Cardiac septum (tissue), 1 donor: ENCODE measurements at regions not wholly inside any gene's neighbourhood (a gene's known extent, or its start where the extent isn't known, plus 50 kb on each side); places are given as distances from the start of the nearest gene placed in this dataset.

Experiments used
- DNase-seq: peaks from one replicate; pipeline ENCODE4 v3.0.0-alpha.2; 2020; ENCODE audit warnings: low spot score
- intact Hi-C: fragments of 100-400 bp; cut with DNase I; formaldehyde crosslinking; loops from one replicate; pipeline ENCODE4 v1.14.0; 2022
- donor health status: DM: no; HTN: no; CAD: no.

- intact Hi-C loops = no loop called here
- DNase-seq = no peak
Measured at GRCh38 chr16:74184839-74185238, 111.8 kb upstream of the PSMD7 start.

GRCh38 chr16:74183601-74184360 is 112.8 kb upstream of the PSMD7 start:
- intact Hi-C loops = no loop called here
- DNase-seq = no peak

GRCh38 chr16:74169687-74170376 is 126.8 kb upstream of the PSMD7 start:
- intact Hi-C loops = no loop called here
- no peak for DNase-seq

GRCh38 chr16:74169066-74169465 is 127.5 kb upstream of the PSMD7 start:
- no peak for DNase-seq
- intact Hi-C loops = no loop called here

- intact Hi-C loops = no loop called here
- no peak for DNase-seq
Measured at GRCh38 chr16:74168445-74168844, 128.2 kb upstream of the PSMD7 start.

GRCh38 chr16:74166456-74166855 is 130.2 kb upstream of the PSMD7 start:
- DNase-seq = no peak
- intact Hi-C loops = no loop called here

GRCh38 chr16:74165566-74166080 is 131.0 kb upstream of the PSMD7 start:
- no peak for DNase-seq
- intact Hi-C loops = no loop called here

GRCh38 chr16:74160759-74161158 is 135.9 kb upstream of the PSMD7 start:
- no peak for DNase-seq
- intact Hi-C loops = no loop called here

GRCh38 chr16:74153773-74154172 is 142.8 kb upstream of the PSMD7 start:
- intact Hi-C loops = no loop called here
- no peak for DNase-seq

GRCh38 chr16:74146643-74147042 is 150.0 kb upstream of the PSMD7 start:
- intact Hi-C loops = no loop called here
- no peak for DNase-seq

GRCh38 chr16:74143171-74143570 is 153.4 kb upstream of the PSMD7 start:
- no peak for DNase-seq
- intact Hi-C loops = no loop called here

GRCh38 chr16:74141015-74141414 is 155.6 kb upstream of the PSMD7 start:
- intact Hi-C loops = no loop called here
- no peak for DNase-seq

GRCh38 chr16:74140557-74140956 is 156.1 kb upstream of the PSMD7 start:
- no peak for DNase-seq
- intact Hi-C loops = no loop called here

GRCh38 chr16:74123826-74124225 is 172.8 kb upstream of the PSMD7 start:
- no peak for DNase-seq
- intact Hi-C loops = no loop called here

- DNase-seq = no peak
- intact Hi-C loops = no loop called here
Measured at GRCh38 chr16:74123195-74123594, 173.4 kb upstream of the PSMD7 start.

- intact Hi-C loops = no loop called here
- no peak for DNase-seq
Measured at GRCh38 chr16:74117798-74118197, 178.8 kb upstream of the PSMD7 start.

GRCh38 chr16:74113545-74113944 is 183.1 kb upstream of the PSMD7 start:
- intact Hi-C loops = no loop called here
- DNase-seq = no peak

- DNase-seq = no peak
- intact Hi-C loops = no loop called here
Measured at GRCh38 chr16:74111456-74111982, 185.1 kb upstream of the PSMD7 start.

GRCh38 chr16:74107795-74108610 is 188.6 kb upstream of the PSMD7 start:
- no peak for DNase-seq

GRCh38 chr16:74104022-74104421 is 192.6 kb upstream of the PSMD7 start:
- DNase-seq = no peak
- intact Hi-C loops = no loop called here

More at GRCh38 chr16:74107795-74108610, 188.6 kb upstream of the PSMD7 start:
- intact Hi-C loops = no loop called here
